Loucy (cell line): ENCODE measurements at regions not wholly inside any gene's neighbourhood (a gene's known extent, or its start where the extent isn't known, plus 50 kb on each side); places are given as distances from the start of the nearest gene placed in this dataset.

Experiments used
- EZH2phosphoT487 ChIP-seq: fragments of 200-600 bp; IDR thresholded peaks from 2 replicates; pipeline ENCODE4 v1.6.1; 2018; ENCODE audit warnings: antibody characterized with exemption, mild to moderate bottlenecking, moderate library complexity, borderline replicate concordance
- TF ChIP-seq, protein P1 (sequence below): fragments of 200-600 bp; sonication (generic); conservative IDR thresholded peaks from 2 replicates; pipeline ENCODE4 v1.5.1; 2014; ENCODE audit warnings: mild to moderate bottlenecking, antibody characterized with exemption, low read length

DNA sequence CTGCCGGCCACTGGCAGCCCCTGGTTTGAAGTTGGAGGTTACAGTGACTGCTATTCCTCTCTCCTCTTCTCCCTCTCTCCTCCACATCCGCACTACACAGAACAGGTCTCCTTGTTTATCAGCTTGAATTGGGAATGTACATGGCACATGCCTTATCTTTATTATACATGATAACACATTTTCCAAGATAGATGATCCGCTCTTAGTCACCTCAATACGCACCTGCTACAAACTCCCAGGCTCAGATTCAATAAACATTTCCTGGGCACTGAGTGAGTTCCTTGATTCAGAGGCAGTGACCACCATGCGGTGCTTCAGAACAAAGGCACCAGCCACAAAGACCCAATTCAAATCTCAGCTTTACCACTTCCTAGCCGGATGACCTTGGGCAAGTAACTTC, 227.7 kb downstream of the TSHZ3 start:
- TF ChIP-seq, protein P1, sequence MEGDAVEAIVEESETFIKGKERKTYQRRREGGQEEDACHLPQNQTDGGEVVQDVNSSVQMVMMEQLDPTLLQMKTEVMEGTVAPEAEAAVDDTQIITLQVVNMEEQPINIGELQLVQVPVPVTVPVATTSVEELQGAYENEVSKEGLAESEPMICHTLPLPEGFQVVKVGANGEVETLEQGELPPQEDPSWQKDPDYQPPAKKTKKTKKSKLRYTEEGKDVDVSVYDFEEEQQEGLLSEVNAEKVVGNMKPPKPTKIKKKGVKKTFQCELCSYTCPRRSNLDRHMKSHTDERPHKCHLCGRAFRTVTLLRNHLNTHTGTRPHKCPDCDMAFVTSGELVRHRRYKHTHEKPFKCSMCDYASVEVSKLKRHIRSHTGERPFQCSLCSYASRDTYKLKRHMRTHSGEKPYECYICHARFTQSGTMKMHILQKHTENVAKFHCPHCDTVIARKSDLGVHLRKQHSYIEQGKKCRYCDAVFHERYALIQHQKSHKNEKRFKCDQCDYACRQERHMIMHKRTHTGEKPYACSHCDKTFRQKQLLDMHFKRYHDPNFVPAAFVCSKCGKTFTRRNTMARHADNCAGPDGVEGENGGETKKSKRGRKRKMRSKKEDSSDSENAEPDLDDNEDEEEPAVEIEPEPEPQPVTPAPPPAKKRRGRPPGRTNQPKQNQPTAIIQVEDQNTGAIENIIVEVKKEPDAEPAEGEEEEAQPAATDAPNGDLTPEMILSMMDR: no peak
- TF ChIP-seq EZH2phosphoT487: no peak
